HFFc6 (cell line): ENCODE measurements at regions not wholly inside any gene's neighbourhood (a gene's known extent, or its start where the extent isn't known, plus 50 kb on each side); places are given as distances from the start of the nearest gene placed in this dataset.

Experiments used
- DNase-seq: peaks from one replicate; pipeline ENCODE4 v3.0.0-alpha.2; 2018
- H3K27ac Mint-ChIP-seq: 2 replicates; pipeline ENCODE4 v1.8.0; 2020; ENCODE audit warnings: mild to moderate bottlenecking, mixed read lengths
- H3K27me3 Mint-ChIP-seq: 2 replicates; pipeline ENCODE4 v1.8.0; 2021; ENCODE audit warnings: mild to moderate bottlenecking, moderate library complexity, mixed read lengths; ENCODE audit not compliant: insufficient read depth
- H3K36me3 Mint-ChIP-seq: 2 replicates; pipeline ENCODE4 v1.8.0; 2021; ENCODE audit warnings: low read depth, mixed read lengths
- H3K4me1 Mint-ChIP-seq: 2 replicates; pipeline ENCODE4 v1.8.0; 2020; ENCODE audit warnings: low read depth, mixed read lengths
- H3K4me3 Mint-ChIP-seq: 2 replicates; pipeline ENCODE4 v1.8.0; 2020; ENCODE audit warnings: mild to moderate bottlenecking, moderate library complexity, mixed read lengths
- H3K9me3 Mint-ChIP-seq: 2 replicates; pipeline ENCODE4 v1.8.0; 2020; ENCODE audit warnings: mild to moderate bottlenecking, mixed read lengths
- TF ChIP-seq, protein P1 (sequence below): fragments of 200-600 bp; sonication (generic); IDR thresholded peaks from 2 replicates; pipeline ENCODE4 v1.5.0; 2021; ENCODE audit warnings: antibody characterized with exemption, mild to moderate bottlenecking

DNA sequence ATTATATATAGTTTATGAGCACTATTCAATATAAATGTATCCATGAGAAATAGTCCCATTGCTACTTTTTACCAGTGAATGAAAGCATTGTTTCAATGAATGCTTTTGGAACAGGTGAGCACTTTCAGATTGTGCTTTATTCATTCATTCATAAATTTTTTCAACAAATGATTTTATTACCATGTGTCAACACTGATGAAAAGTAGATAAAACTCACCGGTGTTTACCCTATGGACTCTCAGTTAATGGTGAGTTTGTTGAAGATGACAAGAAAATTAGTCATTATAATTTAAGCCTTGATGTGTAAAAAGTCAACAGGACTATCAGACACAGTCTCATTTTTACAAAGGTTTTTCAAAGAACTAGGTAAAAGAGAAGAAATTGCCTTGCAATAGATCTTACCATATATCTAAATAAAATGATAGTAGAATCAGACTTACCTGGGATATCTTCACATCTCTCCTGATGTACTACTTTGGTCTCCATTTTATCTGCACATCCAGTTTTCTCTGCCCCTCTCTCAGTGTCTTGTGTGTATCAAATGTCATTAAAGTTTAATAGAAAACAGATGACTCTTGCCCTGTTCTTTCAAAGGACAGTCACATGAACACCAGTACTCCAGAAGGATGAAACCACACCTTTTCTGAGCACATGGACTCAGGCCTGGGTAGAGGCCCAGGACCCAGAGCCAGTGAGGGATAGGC is 325.3 kb upstream of the RND3 start:
- H3K9me3 Mint-ChIP-seq: no peaks in the 10 kb centered on the region

DNA sequence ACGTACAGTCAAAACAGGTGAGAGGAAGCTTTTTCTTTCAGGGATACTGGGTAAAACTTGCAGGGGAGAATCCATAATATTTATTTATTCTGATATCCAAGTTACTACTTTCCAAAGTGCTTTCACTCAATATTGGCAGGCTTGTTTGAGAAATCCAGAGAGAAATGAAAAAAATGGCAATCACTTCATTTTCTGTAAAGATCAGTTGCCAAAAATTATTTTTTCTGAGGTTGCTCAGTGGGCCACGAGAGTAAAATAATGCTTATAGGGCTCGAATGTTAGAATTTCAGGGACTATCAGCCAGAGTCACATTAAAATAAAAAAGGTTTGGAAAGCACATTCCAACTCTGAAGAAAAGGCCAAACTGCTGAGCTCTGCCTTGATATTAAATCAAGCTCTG is 324.6 kb upstream of the RND3 start:
- Mint-ChIP-seq H3K4me1 (no peaks in the 10 kb centered on the region), H3K36me3 (no peaks in the 10 kb centered on the region), H3K27me3 (no peaks in the 10 kb centered on the region), H3K27ac (no peak overlapping the region), H3K4me3 (no peak overlapping the region), H3K9me3 (no peaks in the 10 kb centered on the region)
- no peak for DNase-seq
- TF ChIP-seq, protein P1, sequence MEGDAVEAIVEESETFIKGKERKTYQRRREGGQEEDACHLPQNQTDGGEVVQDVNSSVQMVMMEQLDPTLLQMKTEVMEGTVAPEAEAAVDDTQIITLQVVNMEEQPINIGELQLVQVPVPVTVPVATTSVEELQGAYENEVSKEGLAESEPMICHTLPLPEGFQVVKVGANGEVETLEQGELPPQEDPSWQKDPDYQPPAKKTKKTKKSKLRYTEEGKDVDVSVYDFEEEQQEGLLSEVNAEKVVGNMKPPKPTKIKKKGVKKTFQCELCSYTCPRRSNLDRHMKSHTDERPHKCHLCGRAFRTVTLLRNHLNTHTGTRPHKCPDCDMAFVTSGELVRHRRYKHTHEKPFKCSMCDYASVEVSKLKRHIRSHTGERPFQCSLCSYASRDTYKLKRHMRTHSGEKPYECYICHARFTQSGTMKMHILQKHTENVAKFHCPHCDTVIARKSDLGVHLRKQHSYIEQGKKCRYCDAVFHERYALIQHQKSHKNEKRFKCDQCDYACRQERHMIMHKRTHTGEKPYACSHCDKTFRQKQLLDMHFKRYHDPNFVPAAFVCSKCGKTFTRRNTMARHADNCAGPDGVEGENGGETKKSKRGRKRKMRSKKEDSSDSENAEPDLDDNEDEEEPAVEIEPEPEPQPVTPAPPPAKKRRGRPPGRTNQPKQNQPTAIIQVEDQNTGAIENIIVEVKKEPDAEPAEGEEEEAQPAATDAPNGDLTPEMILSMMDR: no peak

More for the DNA sequence above, 325.3 kb upstream of the RND3 start:
- no peak overlapping the region for H3K27ac Mint-ChIP-seq
- no peak for DNase-seq
- no peaks in the 10 kb centered on the region for H3K4me1 Mint-ChIP-seq
- TF ChIP-seq, protein P1: no peak
- H3K36me3 Mint-ChIP-seq: no peaks in the 10 kb centered on the region
- no peaks in the 10 kb centered on the region for H3K27me3 Mint-ChIP-seq
- H3K4me3 Mint-ChIP-seq: no peak overlapping the region

DNA sequence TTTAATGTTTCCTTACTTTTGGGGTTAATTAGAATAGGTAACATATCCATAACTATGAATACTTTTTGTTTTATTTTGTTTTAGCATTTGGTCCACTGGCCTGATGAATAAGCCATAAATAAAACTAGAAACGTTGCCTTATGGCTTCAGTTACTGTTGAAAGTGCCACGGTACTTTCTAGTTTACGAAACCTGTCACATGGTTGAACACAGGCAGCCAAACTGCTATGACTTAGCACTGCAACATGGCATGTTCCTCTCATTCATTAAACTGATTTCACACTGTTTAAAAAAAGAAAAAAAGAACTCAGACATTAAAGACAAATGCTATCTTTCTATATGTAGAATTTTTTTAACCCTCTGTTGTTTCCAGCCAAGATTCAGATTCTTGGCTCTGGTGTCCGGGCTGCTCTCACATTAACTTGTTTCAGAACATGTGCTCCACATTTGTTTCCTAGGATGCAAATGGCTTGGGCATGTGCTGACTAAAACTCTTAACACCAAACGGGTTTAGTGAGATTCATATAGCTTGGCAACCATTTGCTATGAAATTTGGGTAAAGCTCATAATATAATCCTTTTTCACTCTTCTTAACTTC is 323.9 kb upstream of the RND3 start:
- no peaks in the 10 kb centered on the region for H3K27me3 Mint-ChIP-seq
- no peaks in the 10 kb centered on the region for H3K9me3 Mint-ChIP-seq
- no peak for DNase-seq
- TF ChIP-seq, protein P1: no peak
- H3K4me1 Mint-ChIP-seq: no peaks in the 10 kb centered on the region
- no peak overlapping the region for H3K27ac Mint-ChIP-seq
- H3K36me3 Mint-ChIP-seq: no peaks in the 10 kb centered on the region
- no peak overlapping the region for H3K4me3 Mint-ChIP-seq

DNA sequence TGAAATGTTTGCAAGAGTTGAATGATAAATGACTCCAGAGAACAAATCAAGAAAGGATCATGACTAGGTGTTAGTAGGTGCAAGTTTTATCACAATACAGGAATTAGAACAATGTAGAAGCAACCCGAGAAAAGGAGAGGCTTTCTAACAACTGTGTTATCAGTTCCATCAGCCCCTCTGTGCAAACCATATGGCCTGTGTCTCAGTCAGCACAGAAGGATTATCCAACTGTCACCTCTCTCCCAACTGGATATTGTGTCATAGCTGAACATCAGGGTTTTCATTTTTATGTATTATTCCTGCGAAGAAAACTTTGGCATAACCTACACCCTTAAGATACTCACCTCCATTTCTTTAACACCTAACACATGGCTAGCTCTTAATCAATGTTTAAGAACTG is 321.6 kb upstream of the RND3 start:
- no peak overlapping the region for H3K27ac Mint-ChIP-seq
- DNase-seq: no peak

DNA sequence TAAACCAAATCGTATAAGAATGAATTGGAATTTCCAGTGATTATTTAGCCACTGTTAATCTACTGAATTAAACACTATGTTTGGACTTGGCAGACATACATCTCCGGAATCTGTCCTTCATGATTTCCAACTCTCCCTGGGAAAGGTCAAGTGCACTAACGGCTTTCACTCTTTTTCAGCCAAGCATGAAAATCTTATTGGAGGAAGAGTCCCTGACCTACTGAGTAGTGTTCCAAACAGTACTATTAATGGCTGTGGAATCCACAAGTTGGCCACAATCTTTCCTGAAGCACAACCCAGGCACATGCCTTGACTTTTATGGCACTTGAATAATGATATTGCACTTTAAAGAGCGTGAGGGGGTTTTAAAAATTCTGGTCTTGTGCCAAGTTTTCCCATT is 318.9 kb upstream of the RND3 start:
- no peaks in the 10 kb centered on the region for H3K9me3 Mint-ChIP-seq
- peaks cover 10% of the 10 kb centered on the region for H3K4me1 Mint-ChIP-seq
- no peak overlapping the region for H3K27ac Mint-ChIP-seq
- H3K27me3 Mint-ChIP-seq: no peaks in the 10 kb centered on the region; the same call in 1 of the 2 replicates
- DNase-seq: no peak
- TF ChIP-seq, protein P1: no peak
- H3K4me3 Mint-ChIP-seq: no peak overlapping the region
- no peaks in the 10 kb centered on the region for H3K36me3 Mint-ChIP-seq

More for the DNA sequence above, 321.6 kb upstream of the RND3 start:
- TF ChIP-seq, protein P1: no peak
- Mint-ChIP-seq H3K27me3 (no peaks in the 10 kb centered on the region), H3K36me3 (no peaks in the 10 kb centered on the region), H3K9me3 (no peaks in the 10 kb centered on the region), H3K4me1 (no peaks in the 10 kb centered on the region), H3K4me3 (no peak overlapping the region)
